HepG2 (cell line): ENCODE measurements at regions not wholly inside any gene's neighbourhood (a gene's known extent, or its start where the extent isn't known, plus 50 kb on each side); places are given as distances from the start of the nearest gene placed in this dataset.

Experiments used
- ATAC-seq: fragments of 200-7000 bp; cut with Tn5 transposase; 3 replicates; pipeline ENCODE4 v1.9.1; 2020; ENCODE audit warnings: mild to moderate bottlenecking, moderate library complexity
- BruUV-seq: library from RNA; stranded (reverse); fragments of 400-500 nt; replicated peaks from 2 replicates; lab custom pipeline; 2021; lab: Mats Ljungman, UMichigan
- CTCF ChIA-PET: fragments of 300-600 bp; formaldehyde crosslinking; extraction: SDS; loops from one replicate; lab custom pipeline; 2021; ENCODE audit warnings: low total read pairs, inconsistent platforms, low intra/inter-chr PET ratio; lab: Yijun Ruan, JAX
- POLR2A ChIA-PET: fragments of 350-600 bp; sonication (Branson Sonifier 250); formaldehyde crosslinking; loops from one replicate; lab custom pipeline; 2020; ENCODE audit warnings: antibody characterized with exemption, inconsistent platforms; lab: Yijun Ruan, JAX
- DNase-seq: peaks from one replicate; pipeline ENCODE4 v3.0.0-alpha.2; 2015; ENCODE audit warnings: low spot score
- FAIRE-seq: peaks from 3 replicates; lab custom pipeline; 2011; peaks lifted over from hg19 to GRCh38; lab: Jason Lieb, UNC
- H2AFZ ChIP-seq: one replicate; pipeline ENCODE4 v1.6.1; 2011; ENCODE audit warnings: low read length, inconsistent platforms
- H3K27ac ChIP-seq: fragments of 300-600 bp; 3 replicates; pipeline ENCODE4 v1.8.0; 2011; ENCODE audit warnings: mixed run types, mild to moderate bottlenecking, mixed read lengths, low read length, inconsistent platforms; ENCODE audit not compliant: insufficient read depth; ENCODE audit errors: extremely low read length
- H3K27me3 ChIP-seq, 2 experiments: fragments of 200-600 bp in 1 of 2; 2 replicates in 1 of 2; 3 replicates in 1 of 2; pipeline versions ENCODE4 v1.6.0 to v1.8.0; 2011; ENCODE audit warnings: low read length in 2 of 2, mild to moderate bottlenecking in 2 of 2, moderate library complexity in 2 of 2, inconsistent platforms in 1 of 2; ENCODE audit not compliant: insufficient read depth in 2 of 2, control insufficient read depth in 1 of 2
- H3K36me3 ChIP-seq, 2 experiments: fragments of 200-600 bp in 1 of 2; replicated peaks in 1 of 2; 2 replicates in 1 of 2; 3 replicates in 1 of 2; pipeline versions ENCODE4 v1.5.1 to v1.8.0; 2011; ENCODE audit warnings: low read length in 2 of 2, inconsistent platforms in 1 of 2; ENCODE audit not compliant: insufficient read depth in 2 of 2, control insufficient read depth in 1 of 2
- H3K4me1 ChIP-seq: 2 replicates; pipeline ENCODE4 v1.5.1; 2012; ENCODE audit warnings: low read length, inconsistent platforms; ENCODE audit not compliant: insufficient read depth
- H3K4me2 ChIP-seq: 2 replicates; pipeline ENCODE4 v1.6.0; 2011; ENCODE audit warnings: low read depth, low read length, inconsistent platforms
- H3K4me3 ChIP-seq, 3 experiments: fragments of 200-600 bp in 1 of 3; sonication (generic), shearing (Covaris generic) in 1 of 3; replicated peaks in 1 of 3; 2 replicates each; pipeline ENCODE4 v1.5.1; 2011 to 2016; ENCODE audit warnings: low read length in 3 of 3, inconsistent platforms in 2 of 3, low read depth in 2 of 3, mild to moderate bottlenecking in 2 of 3, control low read depth in 1 of 3, mixed read lengths in 1 of 3; ENCODE audit not compliant: insufficient read depth in 1 of 3
- H3K79me2 ChIP-seq: one replicate; pipeline ENCODE4 v1.6.1; 2011; ENCODE audit warnings: low read length, inconsistent platforms; ENCODE audit not compliant: insufficient read depth
- H3K9ac ChIP-seq: 2 replicates; pipeline ENCODE4 v1.6.0; 2011; ENCODE audit warnings: mild to moderate bottlenecking, low read depth, low read length, inconsistent platforms; ENCODE audit not compliant: insufficient read depth
- H3K9me3 ChIP-seq: 2 replicates; pipeline ENCODE4 v1.5.1; 2012; ENCODE audit warnings: mild to moderate bottlenecking, low read length
- H4K20me1 ChIP-seq: 2 replicates; pipeline ENCODE4 v1.6.0; 2011; ENCODE audit warnings: inconsistent platforms, mild to moderate bottlenecking, low read length, moderate library complexity; ENCODE audit not compliant: insufficient read depth
- CCDC6 ChIP-seq: sonication (generic); formaldehyde crosslinking; IDR thresholded peaks from 2 replicates; pipeline ENCODE4 v1.8.1; 2022; ENCODE audit warnings: mild to moderate bottlenecking, missing genetic modification reagents, moderate library complexity
- CREB3 ChIP-seq: sonication (generic); formaldehyde crosslinking; IDR thresholded peaks from 2 replicates; pipeline ENCODE4 v1.5.0; 2020; ENCODE audit warnings: missing genetic modification reagents
- EZH2 ChIP-seq: conservative IDR thresholded peaks from 2 replicates; pipeline ENCODE4 v1.6.1; 2012; ENCODE audit warnings: mild to moderate bottlenecking, low read depth, low read length, moderate library complexity
- HNRNPLL ChIP-seq: fragments of 200-400 bp; formaldehyde crosslinking; IDR thresholded peaks from 2 replicates; pipeline ENCODE4 v1.6.1; 2017; ENCODE audit warnings: mild to moderate bottlenecking, low read depth, low read length; ENCODE audit not compliant: poor library complexity, severe bottlenecking
- MAF1 ChIP-seq: sonication (generic); formaldehyde crosslinking; IDR thresholded peaks from 2 replicates; pipeline ENCODE4 v1.5.0; 2020; ENCODE audit warnings: missing genetic modification reagents, borderline replicate concordance
- MEIS1 ChIP-seq: sonication (generic); formaldehyde crosslinking; IDR thresholded peaks from 2 replicates; pipeline ENCODE4 v1.9.0; 2021; ENCODE audit warnings: mild to moderate bottlenecking, missing genetic modification reagents, moderate library complexity, borderline replicate concordance
- NCOA1 ChIP-seq: sonication (generic); formaldehyde crosslinking; IDR thresholded peaks from 2 replicates; pipeline ENCODE4 v1.9.0; 2021; ENCODE audit warnings: missing genetic modification reagents
- NFYC ChIP-seq: IDR thresholded peaks from 2 replicates; pipeline ENCODE4 v1.6.1; 2016; ENCODE audit warnings: missing genetic modification reagents, missing compliant biosample characterization
- ONECUT2 ChIP-seq: sonication (generic); formaldehyde crosslinking; IDR thresholded peaks from 2 replicates; pipeline ENCODE4 v1.4.0; 2020; ENCODE audit warnings: missing genetic modification reagents
- TEAD2 ChIP-seq: sonication (generic); formaldehyde crosslinking; IDR thresholded peaks from 2 replicates; pipeline ENCODE4 v1.9.0; 2021; ENCODE audit warnings: missing genetic modification reagents
- ZNF136 ChIP-seq: sonication (generic); formaldehyde crosslinking; IDR thresholded peaks from 2 replicates; pipeline ENCODE4 v1.8.1; 2022; ENCODE audit warnings: low read depth, mild to moderate bottlenecking, moderate library complexity, missing genetic modification reagents
- ZNF143 ChIP-seq: sonication (generic); formaldehyde crosslinking; IDR thresholded peaks from 2 replicates; pipeline ENCODE4 v1.4.0; 2020; ENCODE audit warnings: missing genetic modification reagents
- ZNF546 ChIP-seq: sonication (generic); formaldehyde crosslinking; conservative IDR thresholded peaks from 2 replicates; pipeline ENCODE4 v1.8.1; 2023; ENCODE audit warnings: mild to moderate bottlenecking, missing genetic modification reagents
- ZNF558 ChIP-seq: sonication (generic); formaldehyde crosslinking; IDR thresholded peaks from 2 replicates; pipeline ENCODE4 v1.9.0; 2022; ENCODE audit warnings: mild to moderate bottlenecking, missing genetic modification reagents, borderline replicate concordance
- ZNF574 ChIP-seq: sonication (generic); formaldehyde crosslinking; IDR thresholded peaks from 2 replicates; pipeline ENCODE4 v1.4.0; 2020; ENCODE audit warnings: missing genetic modification reagents
- WGBS: methylation state at CpG from one replicate; pipeline ENCODE4 v1.1.6; 2017; ENCODE audit warnings: low lambda C conversion rate; 5-methylcytosine and 5-hydroxymethylcytosine counted together
- in situ Hi-C: cut with HindIII; loops from 2 replicates; pipeline ENCODE4 v1.10.0; 2017; ENCODE audit warnings: low pct_unique_long_range_greater_than_20kb; ENCODE audit not compliant: extremely low pct_ligation_motif_present
- intact Hi-C: fragments of 100-400 bp; cut with micrococcal nuclease; formaldehyde crosslinking; loops from one replicate; pipeline ENCODE4 v1.10.0; 2022; ENCODE audit not compliant: unreplicated experiment
- TF ChIP-seq, protein P1 (sequence below): IDR thresholded peaks from 2 replicates; pipeline ENCODE4 v1.6.1; 2016; ENCODE audit warnings: mild to moderate bottlenecking, missing biosample characterization, missing genetic modification reagents

- ATAC-seq: no peak
- ChIA-PET POLR2A (no interaction called here), CTCF (no interaction called here)
- Histone ChIP-seq H3K4me1 (no peaks in the 10 kb centered on the region), H3K27ac (no peak overlapping the region), H3K9me3 (no peaks in the 10 kb centered on the region), H3K79me2 (no peaks in the 10 kb centered on the region), H4K20me1 (no peaks in the 10 kb centered on the region), H2AFZ (no peak overlapping the region), H3K9ac (no peak overlapping the region), H3K4me3 (no peak overlapping the region), H3K4me2 (no peak overlapping the region), H3K36me3 (no peaks in the 10 kb centered on the region), H3K27me3 (no peaks in the 10 kb centered on the region)
- no peak for DNase-seq
- no TSS peak for BruUV-seq
- intact Hi-C loops (no loop called here), in situ Hi-C loops (no loop called here)
- FAIRE-seq: no peak
- TF ChIP-seq ZNF546 (CRISPR knock-in tag) (no peak), EZH2 (no peak), HNRNPLL (no peak), ONECUT2 (CRISPR knock-in tag) (no peak), NFYC (no peak), MAF1 (CRISPR knock-in tag) (no peak), CCDC6 (CRISPR knock-in tag) (no peak), MEIS1 (no peak)
Measured at GRCh38 chr3:104935613-104936012, 431.1 kb upstream of the ALCAM start.

DNA sequence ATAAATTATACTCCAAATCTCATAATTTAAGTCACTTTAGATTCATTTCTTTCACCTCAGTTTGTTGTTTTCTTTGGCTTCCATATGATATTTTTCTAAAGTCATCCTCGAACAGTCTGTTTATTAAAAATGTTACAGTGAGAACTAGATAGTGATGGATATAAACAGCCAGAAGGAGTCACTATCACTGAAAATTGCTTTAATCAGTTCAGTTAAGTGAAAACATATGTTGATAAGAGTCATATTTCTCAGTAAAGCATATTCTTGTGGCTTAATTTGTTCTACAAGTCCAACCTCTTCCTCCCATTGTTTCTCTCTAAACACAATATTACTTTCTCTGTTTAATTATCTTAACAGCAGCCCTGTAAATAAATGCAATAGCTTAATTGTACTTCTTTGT lies 427.5 kb upstream of the ALCAM start:
- Histone ChIP-seq H3K9me3 (no peaks in the 10 kb centered on the region), H3K27ac (no peak overlapping the region), H3K4me2 (no peak overlapping the region), H4K20me1 (no peaks in the 10 kb centered on the region), H2AFZ (no peak overlapping the region), H3K27me3 (no peaks in the 10 kb centered on the region), H3K79me2 (no peaks in the 10 kb centered on the region), H3K36me3 (no peaks in the 10 kb centered on the region), H3K4me3 (no peak overlapping the region), H3K9ac (no peak overlapping the region), H3K4me1 (no peaks in the 10 kb centered on the region)
- no TSS peak for BruUV-seq
- intact Hi-C loops (no loop called here), in situ Hi-C loops (no loop called here)
- CTCF ChIA-PET: no interaction called here
- DNase-seq: no peak
- no peak for ATAC-seq
- 0% methylated on average over 1 of the region's 1 CpG for WGBS
- POLR2A ChIA-PET: no interaction called here
- FAIRE-seq: no peak
- TF ChIP-seq TEAD2 (CRISPR knock-in tag) (no peak), CREB3 (CRISPR knock-in tag) (no peak), ZNF574 (CRISPR knock-in tag) (no peak), ZNF558 (CRISPR knock-in tag) (no peak), ZNF136 (CRISPR knock-in tag) (no peak), NCOA1 (CRISPR knock-in tag) (no peak), ZNF143 (CRISPR knock-in tag) (no peak)
- TF ChIP-seq, protein P1, sequence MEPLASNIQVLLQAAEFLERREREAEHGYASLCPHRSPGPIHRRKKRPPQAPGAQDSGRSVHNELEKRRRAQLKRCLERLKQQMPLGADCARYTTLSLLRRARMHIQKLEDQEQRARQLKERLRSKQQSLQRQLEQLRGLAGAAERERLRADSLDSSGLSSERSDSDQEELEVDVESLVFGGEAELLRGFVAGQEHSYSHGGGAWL (CRISPR knock-in tag): no peak
